ENCODE measurements at regions not wholly inside any gene's neighbourhood (a gene's known extent, or its start where the extent isn't known, plus 50 kb on each side); places are given as distances from the start of the nearest gene placed in this dataset.

DNA sequence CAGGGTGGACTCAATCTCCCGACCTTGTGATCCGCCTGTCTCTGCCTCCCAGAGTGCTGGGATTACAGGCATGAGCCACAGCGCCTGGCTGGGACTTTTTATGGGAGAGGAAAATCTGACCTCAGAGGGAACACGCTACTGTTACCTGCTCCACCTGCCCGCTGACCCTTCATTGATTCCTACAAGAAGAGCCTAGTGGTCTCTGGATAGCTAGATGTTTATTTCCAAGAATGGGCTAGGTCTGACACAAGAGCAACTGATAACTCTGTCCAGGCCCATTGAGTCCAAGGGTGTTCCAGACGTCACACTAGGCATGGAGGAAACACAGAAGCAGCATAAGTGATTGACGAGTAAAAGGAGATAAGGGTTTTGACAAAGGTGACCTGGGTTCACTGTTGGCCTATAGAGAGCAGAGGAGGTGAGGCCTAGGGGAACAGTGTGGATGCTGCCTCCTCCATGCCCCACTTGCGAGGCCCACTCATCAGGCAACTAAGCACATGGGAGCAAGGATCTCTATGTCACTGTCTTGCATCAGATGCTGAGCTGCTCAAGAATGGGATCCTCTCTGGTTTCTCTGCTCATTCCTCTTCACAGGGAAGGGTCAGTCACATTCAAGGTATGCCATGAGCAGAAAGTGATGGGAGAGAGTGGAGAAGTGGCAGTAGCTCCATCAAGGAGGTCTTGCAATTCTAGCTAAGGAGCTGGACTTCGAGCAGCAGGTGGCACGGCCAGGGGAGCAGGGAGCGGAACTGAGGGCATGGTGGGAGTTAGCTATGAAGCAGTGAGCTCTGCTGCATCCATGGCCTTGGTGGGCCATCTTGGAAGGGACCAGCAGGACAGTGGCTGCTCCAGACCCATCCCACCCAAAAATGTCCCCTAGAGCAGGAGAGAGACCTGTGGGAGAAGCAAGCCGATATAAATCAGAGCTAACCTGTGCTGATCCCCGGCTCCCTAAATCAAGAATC is 145.2 kb downstream of the WSCD1 start:
- no peak for TF ChIP-seq CTCF (IDR thresholded peaks at IDR 0.05; ENCODE audit: insufficient read depth, low read depth, low read length)
- TF ChIP-seq EZH2 (IDR thresholded peaks at IDR 0.05; ENCODE audit: insufficient read depth, low read length) = no peak
